ENCODE measurements at regions not wholly inside any gene's neighbourhood (a gene's known extent, or its start where the extent isn't known, plus 50 kb on each side); places are given as distances from the start of the nearest gene placed in this dataset.

- TF ChIP-seq CTCF (IDR thresholded peaks at IDR 0.05): no peak
- TF ChIP-seq ZFX (IDR thresholded peaks at IDR 0.05; ENCODE audit: borderline replicate concordance): no peak
Measured at GRCh38 chr4:160299608-160300007, 1196.7 kb downstream of the RAPGEF2 start.

GRCh38 chr4:160316036-160316435, 1213.2 kb downstream of the RAPGEF2 start:
- no peak for TF ChIP-seq CTCF (IDR thresholded peaks at IDR 0.05)
- TF ChIP-seq ZFX (IDR thresholded peaks at IDR 0.05; ENCODE audit: borderline replicate concordance): no peak
- H3K27ac ChIP-seq: no peak overlapping the region

More at GRCh38 chr4:160299608-160300007, 1196.7 kb downstream of the RAPGEF2 start:
- no peak overlapping the region for H3K27ac ChIP-seq

GRCh38 chr4:160318567-160319220, 1215.8 kb downstream of the RAPGEF2 start:
- TF ChIP-seq CTCF (IDR thresholded peaks at IDR 0.05) (no peak), ZFX (IDR thresholded peaks at IDR 0.05; ENCODE audit: borderline replicate concordance) (no peak)

GRCh38 chr4:160319221-160319867, 1216.5 kb downstream of the RAPGEF2 start:
- H3K27ac ChIP-seq: no peak overlapping the region

More at GRCh38 chr4:160318567-160319220, 1215.8 kb downstream of the RAPGEF2 start:
- no peak overlapping the region for H3K27ac ChIP-seq

GRCh38 chr4:160319868-160320260, 1217.0 kb downstream of the RAPGEF2 start:
- no peak for TF ChIP-seq ZFX (IDR thresholded peaks at IDR 0.05; ENCODE audit: borderline replicate concordance)
- TF ChIP-seq CTCF (IDR thresholded peaks at IDR 0.05): no peak
- H3K27ac ChIP-seq: no peak overlapping the region

More at GRCh38 chr4:160319221-160319867, 1216.5 kb downstream of the RAPGEF2 start:
- TF ChIP-seq CTCF (IDR thresholded peaks at IDR 0.05) (no peak), ZFX (IDR thresholded peaks at IDR 0.05; ENCODE audit: borderline replicate concordance) (no peak)

GRCh38 chr4:160326110-160326509, 1223.2 kb downstream of the RAPGEF2 start:
- TF ChIP-seq CTCF (IDR thresholded peaks at IDR 0.05) (no peak), ZFX (IDR thresholded peaks at IDR 0.05; ENCODE audit: borderline replicate concordance) (no peak)
- no peak overlapping the region for H3K27ac ChIP-seq

GRCh38 chr4:160347197-160347596, 1244.3 kb downstream of the RAPGEF2 start:
- TF ChIP-seq CTCF (IDR thresholded peaks at IDR 0.05) (no peak), ZFX (IDR thresholded peaks at IDR 0.05; ENCODE audit: borderline replicate concordance) (no peak)

More at GRCh38 chr4:160347197-160347596, 1244.3 kb downstream of the RAPGEF2 start:
- H3K27ac ChIP-seq: no peak overlapping the region

Data from 22Rv1 (cell line).